T-cell (primary cell): ENCODE measurements at regions not wholly inside any gene's neighbourhood (a gene's known extent, or its start where the extent isn't known, plus 50 kb on each side); places are given as distances from the start of the nearest gene placed in this dataset.

Experiments used
- ATAC-seq, 4 experiments: fragments of 200-7000 bp in 3 of 4; fragments of 150-1000 bp in 1 of 4; cut with Tn5 transposase; replicated peaks in 1 of 4; 1 replicate in 3 of 4; 2 replicates in 1 of 4; pipeline ENCODE4 v1.10.0; 2021; ENCODE audit warnings: moderate library complexity in 3 of 4, mild to moderate bottlenecking in 2 of 4, moderate number of reproducible peaks in 1 of 4
- CTCF ChIA-PET, 2 donors: fragments of 300-600 bp; sonication (Branson Sonifier 250); formaldehyde crosslinking; loops; one replicate each; lab custom pipeline; 2022; ENCODE audit warnings: antibody characterized with exemption in 2 of 2; lab: Charles Lee
- POLR2A ChIA-PET, 2 donors: fragments of 300-600 bp; sonication (Branson Sonifier 250); formaldehyde crosslinking; loops; one replicate each; lab custom pipeline; 2022; ENCODE audit warnings: antibody characterized with exemption in 2 of 2; lab: Charles Lee
- DNase-seq, 35 experiments: peaks; one replicate each; pipeline versions ENCODE4 v3.0.0 to v3.0.0-alpha.2; 2013 to 2023
- H3K27ac ChIP-seq: one replicate; pipeline ENCODE4 v1.5.1; 2013; ENCODE audit warnings: low read length
- H3K27me3 ChIP-seq, 2 experiments: replicated peaks in 1 of 2; 1 replicate in 1 of 2; 2 replicates in 1 of 2; pipeline versions ENCODE4 v1.6.1 to v1.7.0; 2013; ENCODE audit warnings: low read length in 1 of 2, mixed read lengths in 1 of 2; ENCODE audit not compliant: control insufficient read depth in 2 of 2, insufficient read depth in 2 of 2; ENCODE audit errors: extremely low read depth in 1 of 2
- H3K36me3 ChIP-seq, 2 donors: 1 replicate in 1 of 2; 2 replicates in 1 of 2; pipeline versions ENCODE4 v1.6.1 to v1.7.0; 2013; ENCODE audit warnings: low read length in 1 of 2; ENCODE audit not compliant: control insufficient read depth in 2 of 2, insufficient read depth in 1 of 2; ENCODE audit errors: extremely low read depth in 1 of 2
- H3K4me1 ChIP-seq, 2 experiments: 1 replicate in 1 of 2; 2 replicates in 1 of 2; pipeline versions ENCODE4 v1.6.1 to v1.7.0; 2013; ENCODE audit warnings: low read length in 2 of 2, mixed read lengths in 1 of 2; ENCODE audit not compliant: insufficient read depth in 2 of 2, control insufficient read depth in 1 of 2; ENCODE audit errors: extremely low read depth in 1 of 2
- H3K4me3 ChIP-seq, 2 donors: 1 replicate in 1 of 2; 2 replicates in 1 of 2; pipeline versions ENCODE4 v1.5.1 to v1.7.0; 2013; ENCODE audit warnings: mild to moderate bottlenecking in 2 of 2, low read length in 1 of 2, moderate library complexity in 1 of 2; ENCODE audit not compliant: control insufficient read depth in 1 of 2; ENCODE audit errors: extremely low read depth in 1 of 2
- H3K9me3 ChIP-seq: 2 replicates; pipeline ENCODE4 v1.7.0; 2013
- H3K27ac Mint-ChIP-seq, 2 donors: one replicate each; pipeline ENCODE4 v1.8.0; 2020 to 2021; ENCODE audit warnings: mild to moderate bottlenecking in 2 of 2, mixed read lengths in 2 of 2
- H3K27me3 Mint-ChIP-seq, 2 donors: one replicate each; pipeline ENCODE4 v1.8.0; 2021 to 2022; ENCODE audit warnings: mixed read lengths in 2 of 2
- H3K36me3 Mint-ChIP-seq: one replicate; pipeline ENCODE4 v1.8.0; 2021; ENCODE audit warnings: mixed read lengths
- H3K4me1 Mint-ChIP-seq, 3 donors: one replicate each; pipeline ENCODE4 v1.8.0; 2020 to 2022; ENCODE audit warnings: mixed read lengths in 3 of 3, mild to moderate bottlenecking in 1 of 3
- H3K4me3 Mint-ChIP-seq, 3 donors: one replicate each; pipeline ENCODE4 v1.8.0; 2020 to 2022; ENCODE audit warnings: mild to moderate bottlenecking in 3 of 3, mixed read lengths in 3 of 3, moderate library complexity in 3 of 3
- H3K9me3 Mint-ChIP-seq, 3 donors: one replicate each; pipeline ENCODE4 v1.8.0; 2020 to 2022; ENCODE audit warnings: mixed read lengths in 3 of 3
- WGBS: methylation state at CpG from one replicate; pipeline ENCODE4 v1.1.5; 2013; ENCODE audit warnings: missing lambda C conversion rate; ENCODE audit not compliant: insufficient coverage; 5-methylcytosine and 5-hydroxymethylcytosine counted together

- DNase-seq = no peak
- ChIA-PET CTCF (no interaction called here), POLR2A (no interaction called here)
- Mint-ChIP-seq H3K4me3 (no peak overlapping the region), H3K9me3 (peaks cover 4 to 9% (median 5%) of the 10 kb centered on the region in 3 donors), H3K27ac (no peak overlapping the region), H3K27me3 (no peaks in the 10 kb centered on the region), H3K36me3 (no peaks in the 10 kb centered on the region), H3K4me1 (no peaks in the 10 kb centered on the region)
- 74% methylated on average over 6 of the region's 8 CpGs for WGBS
- Histone ChIP-seq H3K4me3 (no peak overlapping the region), H3K27me3 (no peaks in the 10 kb centered on the region), H3K9me3 (no peaks in the 10 kb centered on the region), H3K27ac (no peak overlapping the region), H3K4me1 (no peaks in the 10 kb centered on the region), H3K36me3 (no peaks in the 10 kb centered on the region)
- ATAC-seq = no peak
Measured at GRCh38 chr20:21941941-21942805, 236.7 kb downstream of the PAX1 start.

GRCh38 chr20:21936720-21937380 lies 231.4 kb downstream of the PAX1 start:
- H3K4me3 Mint-ChIP-seq = no peak overlapping the region
- no peaks in the 10 kb centered on the region for H3K27me3 Mint-ChIP-seq
- CTCF ChIA-PET = no interaction called here
- H3K36me3 Mint-ChIP-seq = no peaks in the 10 kb centered on the region
- DNase-seq (no peak), ATAC-seq (no peak)
- H3K36me3 ChIP-seq = no peaks in the 10 kb centered on the region
- no peaks in the 10 kb centered on the region for H3K4me1 Mint-ChIP-seq
- no peaks in the 10 kb centered on the region for H3K9me3 ChIP-seq
- no peak overlapping the region for H3K27ac ChIP-seq
- H3K27me3 ChIP-seq = no peaks in the 10 kb centered on the region
- peaks cover 0 to 6% (median 4%) of the 10 kb centered on the region in 3 donors for H3K9me3 Mint-ChIP-seq
- no peak overlapping the region for H3K27ac Mint-ChIP-seq
- H3K4me1 ChIP-seq = no peaks in the 10 kb centered on the region
- POLR2A ChIA-PET = no interaction called here
- no CpG with 5 or more reads among the region's 3 CpGs for WGBS
- no peak overlapping the region for H3K4me3 ChIP-seq

- no peak overlapping the region for H3K27ac ChIP-seq
- CTCF ChIA-PET = no interaction called here
Measured at GRCh38 chr20:21936261-21936660, 230.8 kb downstream of the PAX1 start.

GRCh38 chr20:21933526-21933925 lies 228.1 kb downstream of the PAX1 start:
- no peaks in the 10 kb centered on the region for H3K27me3 ChIP-seq
- no peak for ATAC-seq

More at GRCh38 chr20:21936261-21936660, 230.8 kb downstream of the PAX1 start:
- DNase-seq = no peak
- no CpG with 5 or more reads among the region's 4 CpGs for WGBS
- no peak overlapping the region for H3K27ac Mint-ChIP-seq
- H3K36me3 Mint-ChIP-seq = no peaks in the 10 kb centered on the region
- H3K4me1 Mint-ChIP-seq = no peaks in the 10 kb centered on the region
- Histone ChIP-seq H3K9me3 (no peaks in the 10 kb centered on the region), H3K36me3 (no peaks in the 10 kb centered on the region), H3K4me1 (no peaks in the 10 kb centered on the region), H3K27me3 (no peaks in the 10 kb centered on the region), H3K4me3 (no peak overlapping the region)
- no peaks in the 10 kb centered on the region for H3K27me3 Mint-ChIP-seq
- POLR2A ChIA-PET = no interaction called here
- H3K9me3 Mint-ChIP-seq = peaks cover 0 to 6% (median 4%) of the 10 kb centered on the region in 3 donors
- no peak overlapping the region for H3K4me3 Mint-ChIP-seq
- no peak for ATAC-seq

DNA sequence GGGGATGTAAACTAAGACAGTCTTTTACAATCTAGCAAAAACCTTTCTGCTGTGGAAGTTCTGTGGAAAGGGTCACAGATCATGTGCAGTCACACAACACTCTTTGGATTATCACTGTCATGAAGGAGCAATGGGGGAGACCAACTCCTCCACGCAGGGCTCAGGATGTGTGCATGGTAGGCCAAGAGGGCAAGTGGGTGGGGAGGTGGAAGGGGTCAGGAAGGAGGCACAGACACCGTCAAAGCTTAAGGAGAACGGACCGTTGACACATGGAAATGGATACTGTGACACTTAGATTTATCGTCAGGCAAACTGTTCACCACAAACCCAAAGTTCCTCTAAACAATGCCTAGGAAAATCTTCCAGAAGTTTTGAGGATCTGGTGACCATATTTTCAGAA lies 215.8 kb downstream of the PAX1 start:
- no peaks in the 10 kb centered on the region for H3K36me3 Mint-ChIP-seq
- ChIA-PET CTCF (no interaction called here), POLR2A (no interaction called here)
- ATAC-seq (no peak), DNase-seq (no peak)
- no peaks in the 10 kb centered on the region for H3K4me1 ChIP-seq
- H3K4me3 Mint-ChIP-seq = no peak overlapping the region
- no peaks in the 10 kb centered on the region for H3K9me3 ChIP-seq
- H3K4me1 Mint-ChIP-seq = no peaks in the 10 kb centered on the region
- no peaks in the 10 kb centered on the region for H3K27me3 Mint-ChIP-seq
- H3K27ac ChIP-seq = no peak overlapping the region
- H3K4me3 ChIP-seq = no peak overlapping the region
- H3K27ac Mint-ChIP-seq = no peak overlapping the region
- H3K9me3 Mint-ChIP-seq = peaks cover 24 to 37% (median 25%) of the 10 kb centered on the region in 3 donors
- no peaks in the 10 kb centered on the region for H3K36me3 ChIP-seq
- WGBS = 40% methylated on average over 3 of the region's 5 CpGs
- no peaks in the 10 kb centered on the region for H3K27me3 ChIP-seq

More at GRCh38 chr20:21933526-21933925, 228.1 kb downstream of the PAX1 start:
- Histone ChIP-seq H3K4me3 (no peak overlapping the region), H3K36me3 (no peaks in the 10 kb centered on the region), H3K9me3 (no peaks in the 10 kb centered on the region), H3K4me1 (no peaks in the 10 kb centered on the region), H3K27ac (no peak overlapping the region)
- ChIA-PET POLR2A (no interaction called here), CTCF (no interaction called here)
- H3K36me3 Mint-ChIP-seq = no peaks in the 10 kb centered on the region
- no peaks in the 10 kb centered on the region for H3K27me3 Mint-ChIP-seq
- H3K9me3 Mint-ChIP-seq = peaks cover 0 to 4% (median 2%) of the 10 kb centered on the region in 3 donors
- no peak for DNase-seq
- no peak overlapping the region for H3K27ac Mint-ChIP-seq
- 63% methylated on average over 1 of the region's 3 CpGs for WGBS
- H3K4me1 Mint-ChIP-seq = no peaks in the 10 kb centered on the region
- no peak overlapping the region for H3K4me3 Mint-ChIP-seq

GRCh38 chr20:21920211-21920610 lies 214.7 kb downstream of the PAX1 start:
- ChIA-PET CTCF (no interaction called here), POLR2A (no interaction called here)
- Histone ChIP-seq H3K4me1 (no peaks in the 10 kb centered on the region), H3K4me3 (no peak overlapping the region), H3K36me3 (no peaks in the 10 kb centered on the region), H3K27me3 (no peaks in the 10 kb centered on the region), H3K9me3 (no peaks in the 10 kb centered on the region), H3K27ac (no peak overlapping the region)
- Mint-ChIP-seq H3K4me3 (no peak overlapping the region), H3K9me3 (peaks cover 18 to 30% (median 24%) of the 10 kb centered on the region in 3 donors), H3K4me1 (no peaks in the 10 kb centered on the region), H3K27me3 (no peaks in the 10 kb centered on the region), H3K36me3 (no peaks in the 10 kb centered on the region), H3K27ac (no peak overlapping the region)
- DNase-seq (no peak), ATAC-seq (no peak)
- no CpG with 5 or more reads among the region's 3 CpGs for WGBS
